GM12892 (cell line): ENCODE measurements at regions not wholly inside any gene's neighbourhood (a gene's known extent, or its start where the extent isn't known, plus 50 kb on each side); places are given as distances from the start of the nearest gene placed in this dataset.

ENCODE experiments used
- POLR2A ChIP-seq: IDR thresholded peaks from 2 replicates; pipeline ENCODE4 v1.6.1; 2011; ENCODE audit warnings: low read depth, low read length, control low read depth
- POLR2AphosphoS5 ChIP-seq: IDR thresholded peaks from 2 replicates; pipeline ENCODE4 v1.6.1; 2011; ENCODE audit warnings: low read depth, low read length, control low read depth

DNA sequence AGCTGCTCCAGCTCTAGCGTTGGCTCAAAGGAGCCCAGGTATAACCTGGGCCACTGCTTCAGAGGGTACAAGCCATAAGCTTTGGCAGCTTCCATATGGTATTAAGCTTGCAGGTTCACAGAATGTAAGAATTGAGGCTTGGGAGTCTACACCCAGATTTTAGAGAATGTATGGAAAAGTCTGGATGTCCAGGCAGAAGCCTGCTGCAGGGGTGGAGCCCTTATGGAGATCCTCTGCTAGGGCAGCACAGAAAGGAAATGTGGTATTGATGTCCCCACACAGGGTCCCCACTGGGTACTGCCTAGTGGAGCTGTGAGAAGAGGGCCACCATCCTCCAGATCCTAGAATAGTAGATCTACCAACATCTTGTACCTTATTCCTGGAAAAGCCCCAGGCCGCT lies 626.9 kb downstream of the MAT2B start:
- TF ChIP-seq POLR2AphosphoS5 (no peak), POLR2A (no peak)
